ENCODE measurements at regions not wholly inside any gene's neighbourhood (a gene's known extent, or its start where the extent isn't known, plus 50 kb on each side); places are given as distances from the start of the nearest gene placed in this dataset.

DNA sequence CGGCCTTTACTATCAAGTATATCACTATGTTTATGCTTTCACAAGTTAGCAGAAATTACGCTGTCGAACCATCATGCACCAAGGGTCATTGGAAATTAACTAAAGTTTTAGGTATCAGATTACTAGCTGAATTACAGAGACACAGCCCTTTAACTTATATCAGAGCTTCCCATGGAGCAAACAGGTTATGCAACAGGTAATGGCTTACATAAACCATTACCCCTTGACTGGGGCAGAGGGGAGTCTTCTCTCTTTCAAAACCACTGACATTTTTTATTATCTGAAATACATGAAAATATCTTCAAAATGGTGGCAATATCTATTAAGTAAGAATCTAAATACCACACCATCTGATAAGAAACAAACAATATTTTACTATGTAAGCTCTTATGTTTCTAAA lies 1692.9 kb upstream of the SLC10A2 start:
- no peak for DNase-seq (ENCODE audit: low spot score)

DNA sequence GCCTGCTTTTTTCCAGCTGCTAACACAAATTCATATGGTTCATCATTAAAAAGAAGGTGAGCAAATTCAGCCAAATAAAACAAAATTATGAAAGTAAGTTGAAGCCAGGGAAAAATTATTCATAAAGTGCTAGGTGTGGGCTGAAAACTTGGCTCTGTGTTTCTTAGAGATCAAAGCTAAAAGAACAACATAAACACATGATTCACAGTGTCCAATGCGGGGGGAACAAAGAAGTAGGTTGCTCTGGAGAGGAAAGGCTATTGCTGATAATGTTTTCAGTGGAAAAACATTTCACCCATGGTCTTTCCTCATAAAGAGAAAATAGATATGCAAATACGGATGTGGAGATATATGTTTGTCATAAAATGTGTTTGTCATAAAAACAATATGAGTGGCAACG lies 1691.5 kb upstream of the SLC10A2 start:
- no peak for DNase-seq (ENCODE audit: low spot score)

DNA sequence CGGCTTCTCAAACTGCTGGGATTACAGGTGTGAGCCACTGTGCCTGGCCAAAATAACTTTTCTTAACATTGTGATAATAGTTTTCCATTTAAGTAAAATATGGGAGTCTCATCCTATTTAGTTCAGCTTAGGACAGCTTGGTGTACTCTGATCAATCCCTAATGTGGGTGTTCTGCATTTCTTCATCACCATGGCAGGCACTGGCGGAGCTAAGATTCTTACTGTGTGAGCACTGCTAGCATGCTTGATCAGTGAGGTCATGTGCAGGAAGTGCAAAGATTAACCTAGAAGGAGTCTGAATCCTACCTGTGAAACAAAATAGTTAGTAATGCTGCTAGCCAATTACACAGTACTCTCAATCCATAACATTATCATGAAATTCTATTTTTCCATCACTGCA lies 1684.2 kb upstream of the SLC10A2 start:
- no peak for DNase-seq (ENCODE audit: low spot score)

DNA sequence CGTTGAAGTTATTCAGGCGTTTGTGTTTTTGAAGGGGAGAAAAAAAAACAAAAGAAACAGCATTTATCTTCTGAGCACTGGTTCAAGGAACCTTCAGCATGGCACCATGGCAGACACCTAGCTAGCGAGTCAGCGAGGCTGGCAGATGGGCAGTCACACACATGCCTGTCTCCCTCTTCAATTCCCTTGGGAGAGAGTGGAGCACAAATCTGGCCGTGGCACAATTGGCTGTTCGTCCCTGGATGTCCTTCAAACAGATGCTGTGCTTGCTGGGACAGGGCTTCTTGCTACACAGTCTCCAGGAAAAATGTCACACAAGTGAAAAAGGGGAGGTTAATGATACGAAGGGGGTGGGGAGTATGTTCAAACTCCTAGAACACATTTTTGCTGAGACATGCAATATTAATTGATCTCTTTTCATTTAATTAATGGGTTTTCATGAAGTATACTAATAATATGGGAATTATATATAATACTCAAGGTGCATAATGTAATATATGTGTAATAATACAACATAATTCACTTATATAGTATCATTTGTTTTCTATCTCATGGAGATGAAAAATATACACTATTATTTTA lies 1674.5 kb upstream of the SLC10A2 start:
- no peak for DNase-seq (ENCODE audit: low spot score)

- no peak for DNase-seq (ENCODE audit: low spot score)
Measured at GRCh38 chr13:104737713-104738112, 1671.5 kb upstream of the SLC10A2 start.

- DNase-seq (ENCODE audit: low spot score), result no peak
Measured at GRCh38 chr13:104733427-104733826, 1667.2 kb upstream of the SLC10A2 start.

GRCh38 chr13:104715111-104715510 lies 1648.9 kb upstream of the SLC10A2 start:
- DNase-seq (ENCODE audit: low spot score), result no peak

GRCh38 chr13:104705031-104705750 lies 1639.0 kb upstream of the SLC10A2 start:
- no peak for DNase-seq (ENCODE audit: low spot score)

DNA sequence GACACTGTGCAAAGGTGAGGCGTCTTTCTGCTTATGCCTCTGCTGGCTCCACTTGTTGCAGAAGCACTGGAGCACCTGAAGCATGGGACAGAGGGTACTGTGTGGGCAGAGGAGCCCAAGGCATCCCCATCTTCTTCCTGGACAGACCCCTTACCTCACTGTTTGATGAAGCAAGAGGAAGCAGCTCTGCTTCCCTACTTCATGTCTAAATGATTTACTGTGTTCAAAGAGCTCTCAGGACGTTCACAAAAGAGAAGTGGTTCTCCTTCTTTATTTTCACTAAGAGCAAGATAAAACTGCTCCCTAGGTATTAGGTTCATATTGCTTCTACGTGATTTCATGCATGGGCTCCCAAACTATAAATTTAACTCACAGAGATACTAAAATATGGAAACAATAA lies 1635.4 kb upstream of the SLC10A2 start:
- DNase-seq (ENCODE audit: low spot score), result no peak

DNA sequence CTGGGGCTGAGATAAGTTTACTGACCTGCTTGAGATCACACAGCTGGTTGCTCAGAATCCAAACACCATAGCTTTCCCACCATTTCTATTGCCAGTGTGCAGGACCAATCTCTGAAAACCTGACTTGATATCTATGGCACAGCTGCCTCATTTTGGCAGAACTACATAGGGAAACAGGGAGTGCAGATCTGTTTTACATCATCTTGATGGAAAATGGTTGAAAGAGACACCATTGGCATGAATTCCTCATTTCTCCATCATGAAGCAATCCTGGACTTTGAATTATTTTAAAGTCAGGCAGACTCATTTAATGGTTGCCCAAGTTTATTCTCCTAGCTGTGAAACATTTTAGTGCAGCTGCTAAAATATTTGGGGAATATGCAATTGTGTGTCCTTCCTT lies 1628.2 kb upstream of the SLC10A2 start:
- DNase-seq (ENCODE audit: low spot score), result no peak

- no peak for DNase-seq (ENCODE audit: low spot score)
Measured at GRCh38 chr13:104693126-104693525, 1626.9 kb upstream of the SLC10A2 start.

DNA sequence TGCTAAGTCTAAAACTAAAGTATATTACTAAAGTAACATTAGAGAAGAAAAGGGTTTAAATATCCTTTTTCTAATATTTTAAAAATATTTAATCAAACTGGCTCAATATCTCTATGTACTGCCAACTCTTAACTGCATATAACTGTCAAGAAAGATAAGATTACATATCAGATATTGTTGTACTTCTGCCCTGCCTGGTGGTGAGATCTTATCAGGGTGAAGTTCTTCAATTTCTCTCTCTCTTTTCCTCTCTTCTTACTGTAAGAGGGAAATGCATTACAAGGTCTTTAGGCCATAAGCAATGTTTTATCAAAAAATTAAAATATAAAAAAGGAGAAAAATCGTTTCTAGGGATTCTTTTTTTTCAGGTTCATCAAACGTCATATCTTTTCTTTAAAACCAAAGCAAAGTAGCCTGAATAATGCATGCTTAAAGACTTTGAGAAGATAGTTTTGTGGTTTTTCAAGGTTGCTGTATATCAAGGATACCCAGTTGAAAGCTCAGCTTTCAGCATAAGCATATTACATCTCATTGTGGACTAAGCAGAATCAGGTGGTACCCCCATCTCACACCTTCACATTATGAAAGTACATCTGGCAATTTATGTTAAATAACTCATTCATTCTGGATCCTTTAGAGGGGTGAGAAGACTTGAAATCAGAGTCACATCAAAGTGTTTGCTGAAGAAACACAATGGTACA lies 1625.7 kb upstream of the SLC10A2 start:
- no peak for DNase-seq (ENCODE audit: low spot score)

DNA sequence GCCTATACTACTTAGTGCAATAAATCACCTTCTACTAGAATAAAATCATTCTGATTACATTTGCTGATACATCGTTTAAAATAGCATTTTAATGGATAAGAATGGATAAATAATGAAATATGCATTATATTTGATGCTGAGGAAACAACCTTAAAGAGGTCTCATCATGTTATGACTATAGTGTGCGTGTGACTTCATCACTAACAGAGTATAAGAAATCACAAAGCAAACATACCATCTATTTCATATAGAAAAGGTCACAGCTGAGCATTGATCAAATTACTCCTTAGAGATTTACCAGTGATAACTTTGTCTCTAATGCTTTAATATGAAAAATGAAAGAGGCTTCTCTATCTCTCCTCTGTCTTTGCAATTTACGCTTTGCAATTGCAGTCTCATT lies 1620.3 kb upstream of the SLC10A2 start:
- no peak for DNase-seq (ENCODE audit: low spot score)

- no peak for DNase-seq (ENCODE audit: low spot score)
Measured at GRCh38 chr13:104683789-104684188, 1617.6 kb upstream of the SLC10A2 start.

DNA sequence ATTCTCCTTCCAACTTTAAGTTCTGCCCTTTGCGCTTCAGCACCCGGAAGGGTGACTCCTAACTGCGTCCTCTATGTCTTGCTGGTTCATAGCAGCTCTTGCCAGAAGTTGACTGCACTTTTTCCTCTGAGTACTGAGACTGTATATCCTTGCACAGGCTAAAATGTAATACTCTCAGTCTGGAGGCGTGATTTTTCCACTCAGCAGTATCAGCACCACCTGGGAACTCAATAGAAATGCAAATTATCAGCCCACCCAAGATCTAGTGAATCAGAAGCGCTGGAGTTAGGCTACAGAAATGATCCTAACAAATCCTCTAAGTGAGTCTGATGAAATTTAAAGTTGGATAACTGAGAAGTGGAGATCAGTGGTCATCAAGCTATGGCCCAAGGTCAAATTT lies 1611.9 kb upstream of the SLC10A2 start:
- no peak for DNase-seq (ENCODE audit: low spot score)

DNA sequence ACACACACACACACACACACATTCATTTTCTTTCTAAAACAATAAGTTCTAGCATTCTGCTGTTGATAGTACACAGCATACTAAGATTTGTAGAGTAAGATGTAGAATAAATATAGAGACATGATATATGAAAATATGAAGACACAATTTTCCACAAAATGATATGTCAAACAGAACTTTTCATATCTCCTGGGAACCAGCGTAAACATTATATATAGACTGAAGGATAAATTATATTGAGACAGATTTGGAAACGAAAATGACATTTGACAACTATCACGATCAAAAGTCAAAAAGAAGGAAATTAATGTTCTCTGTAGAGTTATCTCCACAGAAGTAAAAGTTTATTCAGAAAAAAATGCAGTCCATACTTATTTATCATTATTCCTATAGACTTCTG lies 1605.7 kb upstream of the SLC10A2 start:
- no peak for DNase-seq (ENCODE audit: low spot score)

DNA sequence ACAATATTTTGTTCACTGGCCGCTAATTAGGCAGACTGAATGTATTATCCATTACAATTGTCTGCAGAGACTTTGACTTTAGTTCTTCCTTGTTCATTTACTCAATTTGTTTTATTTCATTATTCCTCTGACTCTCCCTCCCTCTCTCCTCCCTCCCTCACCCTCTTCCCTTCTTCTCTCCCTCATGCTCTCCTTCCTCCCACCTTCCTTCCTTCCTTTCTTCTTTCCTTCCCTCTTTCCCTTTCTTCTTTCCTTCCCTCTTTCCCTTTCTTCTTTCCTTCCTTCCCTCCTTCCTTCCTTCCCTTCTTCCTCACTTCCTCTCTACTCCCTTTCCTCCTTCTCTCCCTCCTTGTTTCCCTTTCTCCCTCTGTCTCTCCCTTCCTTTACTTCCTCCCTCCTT lies 1591.0 kb upstream of the SLC10A2 start:
- DNase-seq (ENCODE audit: low spot score), result no peak

- no peak for DNase-seq (ENCODE audit: low spot score)
Measured at GRCh38 chr13:104650431-104650830, 1584.2 kb upstream of the SLC10A2 start.

DNA sequence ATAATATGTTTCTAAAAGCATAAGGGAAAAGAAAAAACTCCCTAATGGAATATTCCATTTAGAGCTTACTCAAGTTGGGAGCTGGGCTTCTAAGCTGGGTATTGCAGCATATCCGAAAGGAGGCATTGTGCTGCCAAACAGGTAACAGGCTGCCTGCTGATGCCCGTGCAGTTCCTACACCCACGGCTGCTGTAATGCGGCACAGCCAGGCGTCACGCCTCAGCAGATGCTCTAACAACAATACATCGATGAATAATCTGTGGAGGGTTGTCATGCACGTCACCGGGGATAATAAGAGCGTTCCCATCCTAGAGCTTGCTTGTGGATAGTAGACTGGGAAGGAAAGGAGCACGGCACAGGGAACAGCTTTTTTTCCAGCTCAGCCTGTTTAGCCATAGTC lies 1582.1 kb upstream of the SLC10A2 start:
- no peak for DNase-seq (ENCODE audit: low spot score)

DNA sequence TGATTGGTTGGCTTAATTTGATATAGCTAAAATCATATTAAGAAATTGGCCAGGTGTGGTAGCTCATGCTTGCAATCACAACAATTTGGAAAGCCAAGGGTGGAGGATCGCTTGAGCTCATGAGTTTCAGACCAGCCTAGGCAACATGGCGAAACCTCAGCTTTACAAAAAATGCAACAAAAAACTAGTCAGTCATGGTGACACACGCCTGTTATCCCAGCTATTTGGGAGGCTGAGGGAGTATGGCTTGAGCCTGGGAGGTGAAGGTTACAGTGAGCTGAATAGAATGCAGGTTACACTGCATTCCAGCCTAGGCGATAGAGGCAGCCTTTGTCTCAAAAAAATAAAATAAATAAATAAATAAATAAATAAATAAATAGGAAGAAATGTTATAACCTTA lies 1579.6 kb upstream of the SLC10A2 start:
- no peak for DNase-seq (ENCODE audit: low spot score)

DNA sequence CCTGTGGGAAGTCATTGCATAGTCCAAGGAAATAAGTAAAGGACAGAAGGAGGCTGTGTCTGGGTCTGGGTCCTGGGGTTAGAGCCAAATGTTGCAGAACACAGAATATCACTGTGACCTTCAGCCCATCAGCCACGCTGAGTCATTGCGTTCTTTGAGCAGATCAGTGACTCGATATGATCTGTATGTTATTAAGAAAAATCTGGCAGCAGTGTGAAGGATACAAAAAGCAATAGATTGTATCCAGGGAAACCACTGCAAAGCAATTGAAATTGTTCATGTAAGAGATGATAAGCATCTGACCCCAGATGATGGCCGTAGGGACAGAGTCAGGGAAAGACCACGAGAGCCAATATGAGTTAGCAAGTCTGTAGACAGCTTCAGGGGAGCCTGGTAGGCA lies 1575.1 kb upstream of the SLC10A2 start:
- no peak for DNase-seq (ENCODE audit: low spot score)

- DNase-seq (ENCODE audit: low spot score), result no peak
Measured at GRCh38 chr13:104635879-104636278, 1569.7 kb upstream of the SLC10A2 start.

GRCh38 chr13:104634016-104634415 lies 1567.8 kb upstream of the SLC10A2 start:
- DNase-seq (ENCODE audit: low spot score), result no peak

GRCh38 chr13:104632736-104633135 lies 1566.5 kb upstream of the SLC10A2 start:
- no peak for DNase-seq (ENCODE audit: low spot score)
